AG04450 (cell line): ENCODE measurements at regions not wholly inside any gene's neighbourhood (a gene's known extent, or its start where the extent isn't known, plus 50 kb on each side); places are given as distances from the start of the nearest gene placed in this dataset.

Source experiments
- CTCF ChIA-PET: fragments of 300-600, 350-600 bp; formaldehyde crosslinking; extraction: SDS; loops from one replicate; lab custom pipeline; 2022; ENCODE audit warnings: antibody characterized with exemption, inconsistent platforms; lab: Charles Lee
- POLR2A ChIA-PET: fragments of 350-600 bp; formaldehyde crosslinking; extraction: SDS; loops from one replicate; lab custom pipeline; 2021; ENCODE audit warnings: antibody characterized with exemption, inconsistent platforms; lab: Yijun Ruan, JAX
- DNase-seq: peaks from one replicate; pipeline ENCODE4 v3.0.0-alpha.2; 2011; ENCODE audit warnings: low read depth, low spot score
- H3K27ac ChIP-seq: one replicate; pipeline ENCODE4 v1.5.1; 2012; ENCODE audit warnings: low read depth, low read length, control low read depth
- H3K27me3 ChIP-seq: one replicate; pipeline ENCODE4 v1.6.0; 2012; ENCODE audit warnings: low read length; ENCODE audit not compliant: control insufficient read depth, insufficient read depth
- H3K4me3 ChIP-seq: 2 replicates; pipeline ENCODE4 v1.5.1; 2011; ENCODE audit warnings: mild to moderate bottlenecking, low read depth, low read length, control low read depth
- H3K9me3 ChIP-seq: 2 replicates; pipeline ENCODE4 v1.5.1; 2012; ENCODE audit warnings: low read length; ENCODE audit not compliant: control insufficient read depth, insufficient read depth
- CTCF ChIP-seq: IDR thresholded peaks from 2 replicates; pipeline ENCODE4 v1.5.1; 2011; ENCODE audit warnings: low read depth, low read length, control low read depth, inconsistent platforms

- no peak overlapping the region for H3K4me3 ChIP-seq
- DNase-seq, result no peak
- POLR2A ChIA-PET, result no interaction called here
- TF ChIP-seq CTCF, result peak; percentile 23; the same call in 1 of the 2 replicates
- H3K27ac ChIP-seq, result no peak overlapping the region
- no peaks in the 10 kb centered on the region for H3K9me3 ChIP-seq
- CTCF ChIA-PET, result no interaction called here
- H3K27me3 ChIP-seq, result no peaks in the 10 kb centered on the region
Observed at GRCh38 chr3:17974206-17974841, 231.9 kb upstream of the TBC1D5 start.

- ChIA-PET CTCF (no interaction called here), POLR2A (no interaction called here)
- no peak overlapping the region for H3K4me3 ChIP-seq
- DNase-seq, result no peak
- TF ChIP-seq CTCF, result no peak
- H3K9me3 ChIP-seq, result no peaks in the 10 kb centered on the region
- H3K27ac ChIP-seq, result no peak overlapping the region
- no peaks in the 10 kb centered on the region for H3K27me3 ChIP-seq
Observed at GRCh38 chr3:17972959-17973906, 230.8 kb upstream of the TBC1D5 start.

GRCh38 chr3:17972476-17972875 is 230.0 kb upstream of the TBC1D5 start:
- no peak overlapping the region for H3K27ac ChIP-seq
- CTCF ChIA-PET, result no interaction called here

GRCh38 chr3:17972030-17972429 is 229.6 kb upstream of the TBC1D5 start:
- DNase-seq, result no peak
- Histone ChIP-seq H3K27ac (no peak overlapping the region), H3K27me3 (no peaks in the 10 kb centered on the region), H3K9me3 (no peaks in the 10 kb centered on the region), H3K4me3 (no peak overlapping the region)
- ChIA-PET CTCF (no interaction called here), POLR2A (no interaction called here)
- TF ChIP-seq CTCF, result no peak

More at GRCh38 chr3:17972476-17972875, 230.0 kb upstream of the TBC1D5 start:
- Histone ChIP-seq H3K4me3 (no peak overlapping the region), H3K27me3 (no peaks in the 10 kb centered on the region), H3K9me3 (no peaks in the 10 kb centered on the region)
- POLR2A ChIA-PET, result no interaction called here
- no peak for DNase-seq
- TF ChIP-seq CTCF, result no peak
